ENCODE measurements at regions not wholly inside any gene's neighbourhood (a gene's known extent, or its start where the extent isn't known, plus 50 kb on each side); places are given as distances from the start of the nearest gene placed in this dataset.

DNA sequence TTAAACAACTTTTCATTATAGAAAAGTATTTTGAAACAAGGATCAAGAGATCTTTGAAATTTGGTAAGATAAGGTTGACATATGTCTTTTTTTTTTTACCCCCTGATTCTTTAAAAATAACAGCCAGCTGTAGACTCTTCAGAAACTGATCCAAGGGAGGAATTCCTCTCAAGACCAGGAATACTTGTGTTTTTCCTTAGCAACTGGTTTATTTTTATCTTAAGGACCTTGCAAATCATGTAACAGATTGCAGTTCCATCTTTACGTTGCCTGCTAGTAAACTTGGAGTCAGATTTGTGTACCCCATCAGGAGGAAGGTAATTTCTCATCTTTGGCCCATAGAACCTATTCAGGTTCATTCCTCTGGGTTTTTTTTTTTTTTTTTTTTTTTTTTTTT, 71.6 kb downstream of the BOLA3 start:
- TF ChIP-seq, protein P1, sequence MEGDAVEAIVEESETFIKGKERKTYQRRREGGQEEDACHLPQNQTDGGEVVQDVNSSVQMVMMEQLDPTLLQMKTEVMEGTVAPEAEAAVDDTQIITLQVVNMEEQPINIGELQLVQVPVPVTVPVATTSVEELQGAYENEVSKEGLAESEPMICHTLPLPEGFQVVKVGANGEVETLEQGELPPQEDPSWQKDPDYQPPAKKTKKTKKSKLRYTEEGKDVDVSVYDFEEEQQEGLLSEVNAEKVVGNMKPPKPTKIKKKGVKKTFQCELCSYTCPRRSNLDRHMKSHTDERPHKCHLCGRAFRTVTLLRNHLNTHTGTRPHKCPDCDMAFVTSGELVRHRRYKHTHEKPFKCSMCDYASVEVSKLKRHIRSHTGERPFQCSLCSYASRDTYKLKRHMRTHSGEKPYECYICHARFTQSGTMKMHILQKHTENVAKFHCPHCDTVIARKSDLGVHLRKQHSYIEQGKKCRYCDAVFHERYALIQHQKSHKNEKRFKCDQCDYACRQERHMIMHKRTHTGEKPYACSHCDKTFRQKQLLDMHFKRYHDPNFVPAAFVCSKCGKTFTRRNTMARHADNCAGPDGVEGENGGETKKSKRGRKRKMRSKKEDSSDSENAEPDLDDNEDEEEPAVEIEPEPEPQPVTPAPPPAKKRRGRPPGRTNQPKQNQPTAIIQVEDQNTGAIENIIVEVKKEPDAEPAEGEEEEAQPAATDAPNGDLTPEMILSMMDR (IDR thresholded peaks at IDR 0.05; ENCODE audit: low read length), result no peak
- no peak for TF ChIP-seq EZH2 (optimal IDR thresholded peaks at IDR 0.05; ENCODE audit: low read depth, low read length)
- no peak for TF ChIP-seq EZH2phosphoT487 (IDR thresholded peaks at IDR 0.05; ENCODE audit: low read length)

DNA sequence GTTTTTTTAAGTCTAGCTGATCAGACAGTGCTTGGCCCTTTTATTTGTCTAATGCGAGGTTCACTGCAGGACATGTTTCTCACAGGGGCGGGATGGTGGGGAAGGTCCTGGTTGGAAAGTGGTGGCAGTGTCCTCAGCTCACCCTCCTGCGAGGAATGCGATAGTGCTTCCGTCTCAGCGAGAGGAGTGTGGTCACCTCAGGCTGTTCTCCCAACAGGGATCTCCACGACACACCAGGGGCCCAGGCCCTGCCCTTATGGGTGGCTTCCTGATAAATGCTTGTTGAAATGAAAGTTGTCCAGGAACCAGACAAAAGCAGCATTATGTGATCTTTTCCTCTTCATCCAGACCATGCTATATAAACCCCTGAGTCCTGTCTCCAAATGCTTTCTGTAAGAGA, 70.1 kb downstream of the BOLA3 start:
- H3K9ac ChIP-seq (ENCODE audit: low read length), result no peak overlapping the region

More for the DNA sequence above, 71.6 kb downstream of the BOLA3 start:
- H3K4me2 ChIP-seq (ENCODE audit: low read depth, low read length), result no peak overlapping the region
- H3K4me3 ChIP-seq (ENCODE audit: low read length), result no peak overlapping the region
- H4K20me1 ChIP-seq (ENCODE audit: insufficient read depth, low read length), result no peaks in the 10 kb centered on the region
- H3K4me1 ChIP-seq (ENCODE audit: low read length), result no peaks in the 10 kb centered on the region
- no peak overlapping the region for H3K9ac ChIP-seq (ENCODE audit: low read length)
- no peak overlapping the region for H3K27ac ChIP-seq (ENCODE audit: low read length)
- no peak for DNase-seq
- H3K79me2 ChIP-seq (ENCODE audit: low read length), result 0 out of 2 replicates have a peak, but pooled peaks cover 8% of the 10 kb centered on the region
- H3F3A ChIP-seq (ENCODE audit: insufficient read depth, low read length), result no peaks in the 10 kb centered on the region
- H3K27me3 ChIP-seq (replicated peaks; ENCODE audit: insufficient read depth, low read length), result no peaks in the 10 kb centered on the region
- H3K9me2 ChIP-seq (replicated peaks; ENCODE audit: insufficient read depth, low read length), result no peaks in the 10 kb centered on the region
- H2AFZ ChIP-seq (ENCODE audit: low read length), result no peak overlapping the region
- H3K36me3 ChIP-seq (replicated peaks; ENCODE audit: insufficient read depth, low read length), result no peaks in the 10 kb centered on the region
- no peaks in the 10 kb centered on the region for H3K9me3 ChIP-seq (replicated peaks; ENCODE audit: insufficient read depth, low read length)

DNA sequence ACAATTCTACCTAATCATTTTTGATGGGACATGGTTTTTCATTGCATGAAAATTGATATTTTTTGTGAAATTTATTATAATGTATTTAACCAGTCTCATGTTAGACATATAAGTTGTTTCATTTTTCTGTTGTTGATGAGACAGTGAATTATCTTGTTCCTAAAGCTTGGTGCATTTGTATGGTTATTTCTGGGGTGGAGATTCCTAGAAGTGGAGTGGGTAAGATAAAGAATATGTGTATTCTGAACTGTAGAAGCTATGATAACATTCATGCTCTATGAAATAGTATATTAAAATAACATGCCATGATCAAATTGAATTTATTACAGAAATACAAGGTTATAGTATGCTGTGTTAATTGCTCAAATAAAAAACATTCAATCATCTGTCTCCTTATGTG, 69.2 kb downstream of the BOLA3 start:
- Histone ChIP-seq H3F3A (ENCODE audit: insufficient read depth, low read length) (no peaks in the 10 kb centered on the region), H3K9me3 (replicated peaks; ENCODE audit: insufficient read depth, low read length) (no peaks in the 10 kb centered on the region), H3K9me2 (replicated peaks; ENCODE audit: insufficient read depth, low read length) (no peaks in the 10 kb centered on the region), H3K36me3 (replicated peaks; ENCODE audit: insufficient read depth, low read length) (no peaks in the 10 kb centered on the region), H3K27ac (ENCODE audit: low read length) (no peak overlapping the region), H3K27me3 (replicated peaks; ENCODE audit: insufficient read depth, low read length) (no peaks in the 10 kb centered on the region), H4K20me1 (ENCODE audit: insufficient read depth, low read length) (no peaks in the 10 kb centered on the region), H3K9ac (ENCODE audit: low read length) (no peak overlapping the region), H3K4me1 (ENCODE audit: low read length) (no peaks in the 10 kb centered on the region), H3K4me3 (ENCODE audit: low read length) (no peak overlapping the region), H3K79me2 (ENCODE audit: low read length) (0 out of 2 replicates have a peak, but pooled peaks cover under 1% of the 10 kb centered on the region), H3K4me2 (ENCODE audit: low read depth, low read length) (no peak overlapping the region), H2AFZ (ENCODE audit: low read length) (no peak overlapping the region)
- TF ChIP-seq EZH2 (optimal IDR thresholded peaks at IDR 0.05; ENCODE audit: low read depth, low read length) (no peak), EZH2phosphoT487 (IDR thresholded peaks at IDR 0.05; ENCODE audit: low read length) (no peak)
- TF ChIP-seq, protein P1 (IDR thresholded peaks at IDR 0.05; ENCODE audit: low read length), result no peak
- DNase-seq, result no peak

More for the DNA sequence above, 70.1 kb downstream of the BOLA3 start:
- Histone ChIP-seq H2AFZ (ENCODE audit: low read length) (no peak overlapping the region), H3K27me3 (replicated peaks; ENCODE audit: insufficient read depth, low read length) (no peaks in the 10 kb centered on the region), H3K4me2 (ENCODE audit: low read depth, low read length) (no peak overlapping the region), H3K27ac (ENCODE audit: low read length) (no peak overlapping the region), H3K9me3 (replicated peaks; ENCODE audit: insufficient read depth, low read length) (no peaks in the 10 kb centered on the region), H4K20me1 (ENCODE audit: insufficient read depth, low read length) (no peaks in the 10 kb centered on the region), H3K79me2 (ENCODE audit: low read length) (0 out of 2 replicates have a peak, but pooled peaks cover 8% of the 10 kb centered on the region), H3K4me3 (ENCODE audit: low read length) (no peak overlapping the region), H3F3A (ENCODE audit: insufficient read depth, low read length) (no peaks in the 10 kb centered on the region), H3K4me1 (ENCODE audit: low read length) (no peaks in the 10 kb centered on the region), H3K9me2 (replicated peaks; ENCODE audit: insufficient read depth, low read length) (no peaks in the 10 kb centered on the region), H3K36me3 (replicated peaks; ENCODE audit: insufficient read depth, low read length) (no peaks in the 10 kb centered on the region)
- no peak for TF ChIP-seq EZH2phosphoT487 (IDR thresholded peaks at IDR 0.05; ENCODE audit: low read length)
- TF ChIP-seq EZH2 (optimal IDR thresholded peaks at IDR 0.05; ENCODE audit: low read depth, low read length), result no peak
- TF ChIP-seq, protein P1 (IDR thresholded peaks at IDR 0.05; ENCODE audit: low read length), result no peak
- DNase-seq, result no peak

Measured in MM.1S (cell line).